Hindlimb muscle (tissue), 1 donor: ENCODE measurements at regions not wholly inside any gene's neighbourhood (a gene's known extent, or its start where the extent isn't known, plus 50 kb on each side); places are given as distances from the start of the nearest gene placed in this dataset.
A peak's percentile ranks its signal among the peaks of the same experiment; 100 is the strongest.
"Not testable (repeated sequence)": the region's sequence is repeated elsewhere in the genome, so short reads cannot be mapped to it uniquely, and the experiment has no call there.

Source experiments
- DNase-seq: peaks from one replicate; pipeline ENCODE4 v3.0.0-alpha.2; 2013

GRCh38 chr2:196279541-196279940, 108.2 kb upstream of the STK17B start:
- no peak for DNase-seq

GRCh38 chr2:196284144-196284844, 112.9 kb upstream of the STK17B start:
- peak; percentile 56 for DNase-seq

GRCh38 chr2:196284866-196285557, 113.6 kb upstream of the STK17B start:
- DNase-seq, result no peak

GRCh38 chr2:196286821-196287220, 115.4 kb upstream of the STK17B start:
- DNase-seq, result no peak

- DNase-seq, result no peak
These were observed 116.1 kb upstream of the STK17B start for GRCh38 chr2:196287523-196287922.

GRCh38 chr2:196288006-196288538, 116.7 kb upstream of the STK17B start:
- no peak for DNase-seq

GRCh38 chr2:196289000-196289399, 117.6 kb upstream of the STK17B start:
- DNase-seq, result no peak

- no peak for DNase-seq
These were observed 118.8 kb upstream of the STK17B start for GRCh38 chr2:196290136-196290535.

GRCh38 chr2:196290569-196290968, 119.2 kb upstream of the STK17B start:
- DNase-seq, result no peak

GRCh38 chr2:196291426-196291825, 120.0 kb upstream of the STK17B start:
- no peak for DNase-seq

GRCh38 chr2:196291873-196292800, 120.8 kb upstream of the STK17B start:
- no peak for DNase-seq

GRCh38 chr2:196293751-196294515, 122.6 kb upstream of the STK17B start:
- no peak for DNase-seq

GRCh38 chr2:196294516-196294909, 123.1 kb upstream of the STK17B start:
- no peak for DNase-seq

GRCh38 chr2:196295005-196295404, 123.6 kb upstream of the STK17B start:
- no peak for DNase-seq

- not testable (repeated sequence) for DNase-seq
These were observed 126.8 kb upstream of the STK17B start for GRCh38 chr2:196298106-196298723.

- DNase-seq, result no peak
These were observed 136.5 kb upstream of the STK17B start for GRCh38 chr2:196307775-196308305.

- DNase-seq, result no peak
These were observed 138.3 kb upstream of the STK17B start for GRCh38 chr2:196309691-196310090.

GRCh38 chr2:196314157-196314556, 142.8 kb upstream of the STK17B start:
- no peak for DNase-seq

GRCh38 chr2:196314780-196315179, 143.4 kb upstream of the STK17B start:
- no peak for DNase-seq

- DNase-seq, result no peak
These were observed 144.1 kb upstream of the STK17B start for GRCh38 chr2:196315388-196316049.

GRCh38 chr2:196316050-196316430, 144.7 kb upstream of the STK17B start:
- no peak for DNase-seq
